AG04450 (cell line): ENCODE measurements at regions not wholly inside any gene's neighbourhood (a gene's known extent, or its start where the extent isn't known, plus 50 kb on each side); places are given as distances from the start of the nearest gene placed in this dataset.

Source experiments
- CTCF ChIA-PET: fragments of 300-600, 350-600 bp; formaldehyde crosslinking; extraction: SDS; loops from one replicate; lab custom pipeline; 2022; ENCODE audit warnings: antibody characterized with exemption, inconsistent platforms; lab: Charles Lee
- POLR2A ChIA-PET: fragments of 350-600 bp; formaldehyde crosslinking; extraction: SDS; loops from one replicate; lab custom pipeline; 2021; ENCODE audit warnings: antibody characterized with exemption, inconsistent platforms; lab: Yijun Ruan, JAX
- DNase-seq: peaks from one replicate; pipeline ENCODE4 v3.0.0-alpha.2; 2011; ENCODE audit warnings: low read depth, low spot score
- H3K27ac ChIP-seq: one replicate; pipeline ENCODE4 v1.5.1; 2012; ENCODE audit warnings: low read depth, low read length, control low read depth
- H3K27me3 ChIP-seq: one replicate; pipeline ENCODE4 v1.6.0; 2012; ENCODE audit warnings: low read length; ENCODE audit not compliant: control insufficient read depth, insufficient read depth
- H3K4me3 ChIP-seq: 2 replicates; pipeline ENCODE4 v1.5.1; 2011; ENCODE audit warnings: mild to moderate bottlenecking, low read depth, low read length, control low read depth
- H3K9me3 ChIP-seq: 2 replicates; pipeline ENCODE4 v1.5.1; 2012; ENCODE audit warnings: low read length; ENCODE audit not compliant: control insufficient read depth, insufficient read depth
- TF ChIP-seq, protein P1 (sequence below): IDR thresholded peaks from 2 replicates; pipeline ENCODE4 v1.5.1; 2011; ENCODE audit warnings: low read depth, low read length, control low read depth, inconsistent platforms

DNA sequence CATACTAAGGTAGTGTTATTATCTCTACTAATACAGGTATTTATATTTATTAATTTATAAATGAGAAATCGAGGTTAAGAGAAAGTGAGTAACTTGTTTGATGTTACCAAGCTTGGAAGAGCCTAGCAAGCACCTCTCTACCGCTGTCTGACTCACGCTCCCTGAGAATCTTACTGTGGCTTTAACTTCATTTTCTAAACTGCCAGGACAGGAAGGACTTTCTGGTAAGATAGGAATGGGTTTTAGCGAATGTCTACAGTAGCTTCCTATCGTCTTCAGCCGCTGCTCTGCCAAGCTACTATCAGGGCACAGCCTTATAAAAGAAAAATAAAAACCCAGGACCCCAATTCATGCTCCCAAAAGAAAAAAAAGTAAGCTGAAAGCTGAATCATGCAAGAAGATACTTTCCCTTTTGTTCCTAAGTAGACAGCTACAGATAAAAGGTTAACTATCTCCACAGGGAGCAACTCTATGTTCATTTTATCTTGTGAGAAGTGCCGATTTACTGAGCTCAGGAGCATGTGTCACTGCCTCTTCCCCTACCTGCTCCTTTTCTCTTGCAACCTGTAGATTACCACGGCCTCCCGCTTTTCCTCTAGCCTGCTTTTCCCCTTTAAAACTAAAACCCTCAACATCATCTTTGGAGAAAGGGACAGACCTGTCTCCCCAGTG lies 60.2 kb downstream of the THNSL1 start:
- H3K9me3 ChIP-seq = no peaks in the 10 kb centered on the region
- no peaks in the 10 kb centered on the region for H3K27me3 ChIP-seq
- H3K4me3 ChIP-seq = no peak overlapping the region
- no peak for DNase-seq
- no peak overlapping the region for H3K27ac ChIP-seq
- TF ChIP-seq, protein P1, sequence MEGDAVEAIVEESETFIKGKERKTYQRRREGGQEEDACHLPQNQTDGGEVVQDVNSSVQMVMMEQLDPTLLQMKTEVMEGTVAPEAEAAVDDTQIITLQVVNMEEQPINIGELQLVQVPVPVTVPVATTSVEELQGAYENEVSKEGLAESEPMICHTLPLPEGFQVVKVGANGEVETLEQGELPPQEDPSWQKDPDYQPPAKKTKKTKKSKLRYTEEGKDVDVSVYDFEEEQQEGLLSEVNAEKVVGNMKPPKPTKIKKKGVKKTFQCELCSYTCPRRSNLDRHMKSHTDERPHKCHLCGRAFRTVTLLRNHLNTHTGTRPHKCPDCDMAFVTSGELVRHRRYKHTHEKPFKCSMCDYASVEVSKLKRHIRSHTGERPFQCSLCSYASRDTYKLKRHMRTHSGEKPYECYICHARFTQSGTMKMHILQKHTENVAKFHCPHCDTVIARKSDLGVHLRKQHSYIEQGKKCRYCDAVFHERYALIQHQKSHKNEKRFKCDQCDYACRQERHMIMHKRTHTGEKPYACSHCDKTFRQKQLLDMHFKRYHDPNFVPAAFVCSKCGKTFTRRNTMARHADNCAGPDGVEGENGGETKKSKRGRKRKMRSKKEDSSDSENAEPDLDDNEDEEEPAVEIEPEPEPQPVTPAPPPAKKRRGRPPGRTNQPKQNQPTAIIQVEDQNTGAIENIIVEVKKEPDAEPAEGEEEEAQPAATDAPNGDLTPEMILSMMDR = no peak
- CTCF ChIA-PET = interaction anchor here (1.1 kb wide), 2 partner anchors 434 to 435 kb away, joined by 3 read pairs; no protein-coding TSS in a partner anchor
- POLR2A ChIA-PET = no interaction called here

DNA sequence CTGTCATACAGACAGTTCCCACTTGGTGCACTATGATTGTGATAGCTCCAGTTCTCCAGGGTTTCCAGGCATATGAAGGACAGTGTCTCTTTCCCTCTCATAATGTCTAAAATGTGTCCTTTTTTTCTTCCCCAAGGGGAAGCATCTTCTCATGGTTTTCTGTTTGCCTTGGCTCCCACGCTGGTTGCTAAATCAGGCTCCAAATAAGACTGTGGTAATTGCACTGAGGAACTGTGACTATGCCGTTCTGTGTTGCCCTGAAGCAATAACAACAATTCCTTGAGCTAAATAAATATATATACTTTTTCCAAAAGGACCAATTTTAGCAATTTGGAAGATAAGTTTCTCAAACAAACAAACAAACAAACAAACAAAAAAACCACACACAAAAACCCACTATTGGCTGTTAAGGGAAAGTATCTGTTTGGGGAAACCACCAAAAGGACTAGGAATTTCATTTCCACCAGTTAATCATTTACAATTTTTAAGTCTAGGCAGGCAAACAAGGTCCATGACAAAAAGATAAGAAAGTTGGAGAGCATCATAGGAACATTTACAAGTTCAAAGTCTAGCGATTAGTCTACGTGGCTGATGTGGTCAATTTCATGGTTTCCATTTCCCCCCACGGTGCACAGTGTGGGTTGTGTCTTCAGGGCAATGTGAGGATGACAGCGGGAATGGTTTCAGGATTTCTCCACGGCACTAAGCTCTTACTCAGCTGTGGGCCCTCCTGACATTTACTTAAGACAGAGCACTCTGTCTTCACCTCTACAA lies 62.4 kb downstream of the THNSL1 start:
- Histone ChIP-seq H3K9me3 (no peaks in the 10 kb centered on the region), H3K27me3 (no peaks in the 10 kb centered on the region), H3K27ac (no peak overlapping the region), H3K4me3 (no peak overlapping the region)
- CTCF ChIA-PET = interaction anchor here (0.8 to 3.8 kb wide), 2 partner anchors 437 to 461 kb away, joined by 3 to 47 read pairs; no protein-coding TSS in a partner anchor
- POLR2A ChIA-PET = no interaction called here
- TF ChIP-seq, protein P1 = no peak
- no peak for DNase-seq

DNA sequence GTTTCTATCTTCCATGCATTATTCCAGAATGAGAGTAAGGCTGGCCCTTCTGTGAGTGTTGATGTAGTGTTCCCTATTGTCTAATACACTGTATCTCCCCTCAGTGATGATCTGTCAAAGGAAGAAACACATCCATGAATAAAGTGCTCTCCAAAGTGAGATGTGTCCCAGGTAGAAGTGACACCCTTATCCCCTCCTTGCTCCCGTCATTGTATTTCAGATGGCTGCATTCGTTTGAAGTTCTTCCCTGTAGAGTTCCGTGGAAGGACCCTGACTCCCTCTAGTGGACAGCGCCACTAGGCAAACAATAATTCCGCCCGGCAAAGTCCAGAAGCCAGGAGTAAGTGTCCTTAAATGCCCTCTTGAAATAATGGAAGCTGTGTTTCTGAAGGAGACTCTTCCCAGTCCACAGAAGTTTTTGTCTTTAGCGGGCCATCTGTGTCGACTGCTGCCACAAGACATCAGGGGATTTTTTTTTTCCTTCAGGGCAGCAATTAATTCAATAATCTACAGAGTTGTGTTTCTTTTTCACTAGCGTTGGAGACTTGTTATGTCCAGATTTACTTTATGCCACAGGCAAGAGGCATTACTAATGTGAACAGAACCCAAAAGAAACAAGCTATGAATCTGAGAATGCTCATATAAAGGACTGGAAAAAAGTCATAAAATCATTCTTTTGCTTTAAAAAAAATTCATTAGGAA lies 64.6 kb downstream of the THNSL1 start:
- Histone ChIP-seq H3K27me3 (no peaks in the 10 kb centered on the region), H3K9me3 (no peaks in the 10 kb centered on the region), H3K4me3 (no peak overlapping the region), H3K27ac (no peak overlapping the region)
- ChIA-PET CTCF (interaction anchor here (0.5 to 3.8 kb wide), 98 partner anchors 10 to 1676 kb away, joined by 3 to 67 read pairs (median 4); partner anchors contain the start of genes ENKUR and THNSL1), POLR2A (interaction anchor here (0.6 to 0.7 kb wide), 2 partner anchors 356 to 387 kb away, joined by 3 to 5 read pairs; no protein-coding TSS in a partner anchor)
- TF ChIP-seq, protein P1 = peak; percentile 98
- DNase-seq = peak; percentile 59

DNA sequence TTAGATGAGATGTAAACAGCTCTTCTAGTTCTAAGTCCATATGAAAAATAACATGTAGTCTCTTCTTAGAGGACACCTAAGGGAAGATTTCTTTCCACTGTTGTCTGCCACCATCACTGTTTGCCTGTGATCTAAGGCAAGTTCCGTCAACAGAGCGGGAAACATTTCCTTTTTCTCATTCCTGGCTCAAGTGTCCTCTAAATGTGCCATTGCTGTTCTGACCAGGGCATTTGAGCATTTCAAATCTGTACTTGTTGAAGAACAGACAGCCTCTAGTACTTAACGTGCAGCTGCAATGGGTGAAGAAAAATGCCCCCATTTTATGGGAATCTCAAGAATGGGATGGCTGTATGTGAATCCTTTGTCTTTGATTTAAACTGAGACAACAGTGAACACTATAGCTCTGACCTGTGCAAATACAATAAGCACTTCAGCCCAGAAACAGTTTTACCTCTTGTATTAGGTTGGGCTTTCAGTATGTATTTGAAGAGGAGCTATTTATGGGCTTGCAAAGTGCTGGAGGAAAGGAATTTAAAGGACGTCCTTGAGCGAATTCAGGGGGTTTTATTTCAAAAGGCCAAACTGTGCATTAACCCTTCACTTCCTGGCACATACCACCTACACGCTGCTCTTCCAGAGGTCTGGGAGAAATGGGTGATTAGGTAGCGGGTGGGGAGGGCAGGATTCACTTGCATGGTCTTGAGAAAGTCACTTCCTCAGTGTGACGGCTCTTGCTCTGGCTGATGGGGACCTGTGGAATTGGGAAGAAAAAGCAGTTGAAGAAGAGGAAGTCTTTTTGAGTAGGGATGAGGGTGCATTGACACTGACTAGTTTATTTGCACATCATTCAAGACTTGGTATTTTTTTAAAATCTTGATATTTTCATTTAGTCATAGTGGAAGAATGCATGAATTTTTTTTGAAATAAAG lies 66.1 kb downstream of the THNSL1 start:
- Histone ChIP-seq H3K27ac (no peak overlapping the region), H3K9me3 (no peaks in the 10 kb centered on the region), H3K27me3 (no peaks in the 10 kb centered on the region), H3K4me3 (no peak overlapping the region)
- ChIA-PET POLR2A (no interaction called here), CTCF (interaction anchor here (0.7 to 3.8 kb wide), 12 partner anchors 13 to 502 kb away, joined by 4 to 67 read pairs (median 10); no protein-coding TSS in a partner anchor)
- no peak for DNase-seq
- TF ChIP-seq, protein P1 = no peak
